HCT116 (cell line): ENCODE measurements at regions not wholly inside any gene's neighbourhood (a gene's known extent, or its start where the extent isn't known, plus 50 kb on each side); places are given as distances from the start of the nearest gene placed in this dataset.

ENCODE experiments used
- ATAC-seq: fragments of 200-7000 bp; cut with Tn5 transposase; 2 replicates; pipeline ENCODE4 v1.9.1; 2020; ENCODE audit warnings: mild to moderate bottlenecking, moderate library complexity
- BruUV-seq: library from RNA; stranded (reverse); fragments of 400-500 nt; replicated peaks from 2 replicates; lab custom pipeline; 2021; lab: Mats Ljungman, UMichigan
- CTCF ChIA-PET: fragments of 300-600 bp; sonication (Branson Sonifier 250); formaldehyde crosslinking; loops from one replicate; lab custom pipeline; 2021; ENCODE audit warnings: antibody characterized with exemption; lab: Charles Lee
- POLR2A ChIA-PET: fragments of 300-600, 350-600 bp; sonication (Branson Sonifier 250); formaldehyde crosslinking; loops from one replicate; lab custom pipeline; 2021; ENCODE audit warnings: antibody characterized with exemption; lab: Charles Lee
- RAD21 ChIA-PET, 2 experiments: fragments of 300-600 bp; sonication (Branson Sonifier 250); formaldehyde crosslinking; loops; one replicate each; lab custom pipeline; 2023; ENCODE audit warnings: low total read pairs in 2 of 2; ENCODE audit not compliant: uncharacterized antibody in 2 of 2, unreplicated experiment in 2 of 2, low non-redundant PET in 1 of 2; lab: Charles Lee
- DNase-seq: peaks from one replicate; pipeline ENCODE4 v3.0.0-alpha.2; 2010; ENCODE audit warnings: low read depth, low spot score
- H2AFZ ChIP-seq: fragments of 200-600 bp; shearing (Covaris generic), sonication (generic); 2 replicates; pipeline ENCODE4 v1.6.1; 2017; ENCODE audit warnings: low read depth, mixed run types, mixed read lengths, antibody characterized with exemption, low read length; ENCODE audit not compliant: poor library complexity, severe bottlenecking
- H3K27ac ChIP-seq: 2 replicates; pipeline ENCODE4 v1.5.1; 2012; ENCODE audit warnings: low read depth, low read length
- H3K27me3 ChIP-seq: fragments of 200-600 bp; sonication (generic); 2 replicates; pipeline ENCODE4 v1.6.1; 2016; ENCODE audit warnings: mixed run types, low read length, mixed read lengths; ENCODE audit not compliant: insufficient read depth
- H3K36me3 ChIP-seq, 2 experiments: fragments of 200-500 bp in 1 of 2; fragments of 200-600 bp in 1 of 2; sonication (Bioruptor generic) in 1 of 2; sonication (generic) in 1 of 2; 2 replicates each; pipeline versions ENCODE4 v1.5.1 to v1.6.1; 2014 to 2016; ENCODE audit warnings: low read length in 2 of 2, inconsistent platforms in 1 of 2, mixed read lengths in 1 of 2, mixed run types in 1 of 2; ENCODE audit not compliant: insufficient read depth in 2 of 2, control insufficient read depth in 1 of 2
- H3K4me1 ChIP-seq, 2 experiments: fragments of 200-600 bp in 1 of 2; sonication (generic) in 1 of 2; 2 replicates each; pipeline versions ENCODE4 v1.5.1 to v1.6.1; 2012 to 2017; ENCODE audit warnings: low read length in 2 of 2, inconsistent platforms in 1 of 2, mild to moderate bottlenecking in 1 of 2, mixed read lengths in 1 of 2, mixed run types in 1 of 2, moderate library complexity in 1 of 2; ENCODE audit not compliant: insufficient read depth in 2 of 2, control insufficient read depth in 1 of 2
- H3K4me2 ChIP-seq: fragments of 200-600 bp; sonication (generic); 2 replicates; pipeline ENCODE4 v1.6.1; 2017; ENCODE audit warnings: mixed run types, low read length, mixed read lengths
- H3K4me3 ChIP-seq, 2 experiments: fragments of 200-600 bp in 1 of 2; sonication (generic) in 1 of 2; replicated peaks in 1 of 2; 2 replicates each; pipeline ENCODE4 v1.5.1; 2011 to 2016; ENCODE audit warnings: low read length in 2 of 2, control low read depth in 1 of 2, low read depth in 1 of 2, mild to moderate bottlenecking in 1 of 2, mixed read lengths in 1 of 2, mixed run types in 1 of 2
- H3K79me2 ChIP-seq: fragments of 200-600 bp; sonication (generic); 2 replicates; pipeline ENCODE4 v1.6.1; 2017; ENCODE audit warnings: mild to moderate bottlenecking, mixed run types, low read length, moderate library complexity, mixed read lengths; ENCODE audit not compliant: insufficient read depth
- H3K9ac ChIP-seq: fragments of 200-600 bp; sonication (generic); 2 replicates; pipeline ENCODE4 v1.6.1; 2016; ENCODE audit warnings: low read length, mixed read lengths
- H3K9me2 ChIP-seq: fragments of 200-600 bp; sonication (generic), shearing (Covaris generic); 2 replicates; pipeline ENCODE4 v1.6.1; 2017; ENCODE audit warnings: mixed run types, mild to moderate bottlenecking, moderate library complexity; ENCODE audit not compliant: insufficient read depth
- H3K9me3 ChIP-seq, 2 experiments: fragments of 200-500 bp in 1 of 2; fragments of 200-600 bp in 1 of 2; sonication (Bioruptor generic) in 1 of 2; sonication (generic) in 1 of 2; 2 replicates each; pipeline ENCODE4 v1.6.1; 2014 to 2017; ENCODE audit warnings: low read length in 2 of 2, mixed read lengths in 2 of 2, inconsistent platforms in 1 of 2, low read depth in 1 of 2, mild to moderate bottlenecking in 1 of 2, mixed run types in 1 of 2, moderate library complexity in 1 of 2; ENCODE audit not compliant: control insufficient read depth in 1 of 2, insufficient read depth in 1 of 2
- H4K20me1 ChIP-seq: fragments of 200-600 bp; sonication (generic), shearing (Covaris generic); 2 replicates; pipeline ENCODE4 v1.6.1; 2017; ENCODE audit warnings: mixed run types, mild to moderate bottlenecking, moderate library complexity; ENCODE audit not compliant: insufficient read depth
- CEBPB ChIP-seq: IDR thresholded peaks from 2 replicates; pipeline ENCODE4 v1.6.1; 2012; ENCODE audit warnings: low read depth
- ELF1 ChIP-seq: IDR thresholded peaks from 2 replicates; pipeline ENCODE4 v1.6.1; 2012; ENCODE audit warnings: low read depth, borderline replicate concordance
- EZH2 ChIP-seq: fragments of 200-600 bp; sonication (generic); IDR thresholded peaks from 2 replicates; pipeline ENCODE4 v1.6.1; 2017; ENCODE audit warnings: antibody characterized with exemption, mixed run types
- EZH2phosphoT487 ChIP-seq: fragments of 200-600 bp; IDR thresholded peaks from 2 replicates; pipeline ENCODE4 v1.6.1; 2018; ENCODE audit warnings: antibody characterized with exemption, borderline replicate concordance
- FOSL1 ChIP-seq: IDR thresholded peaks from 2 replicates; pipeline ENCODE4 v1.6.1; 2012; ENCODE audit warnings: low read depth
- MAX ChIP-seq: IDR thresholded peaks from 2 replicates; pipeline ENCODE4 v1.6.1; 2012
- RAD21 ChIP-seq: IDR thresholded peaks from 2 replicates; pipeline ENCODE4 v1.6.1; 2012; ENCODE audit warnings: low read depth, mild to moderate bottlenecking
- SIN3A ChIP-seq: IDR thresholded peaks from 2 replicates; pipeline ENCODE4 v1.6.1; 2012; ENCODE audit warnings: low read depth
- YY1 ChIP-seq: IDR thresholded peaks from 2 replicates; pipeline ENCODE4 v1.6.1; 2011; ENCODE audit warnings: low read length, low read depth, moderate library complexity, mild to moderate bottlenecking; ENCODE audit not compliant: insufficient replicate concordance; ENCODE audit errors: extremely low read depth
- ZNF274 ChIP-seq: fragments of 200-500 bp; sonication (Bioruptor generic); IDR thresholded peaks from 2 replicates; pipeline ENCODE4 v1.6.1; 2014; ENCODE audit warnings: mild to moderate bottlenecking, low read depth, low read length, inconsistent platforms
- intact Hi-C: fragments of 100-400 bp; cut with micrococcal nuclease; formaldehyde crosslinking; loops from 2 replicates; pipeline ENCODE4 v1.10.0; 2022
- TF ChIP-seq, protein P1 (sequence below): IDR thresholded peaks from 2 replicates; pipeline ENCODE4 v1.6.1; 2011; ENCODE audit warnings: mild to moderate bottlenecking, low read length, moderate library complexity; ENCODE audit not compliant: insufficient replicate concordance; ENCODE audit errors: extremely low read depth
- TF ChIP-seq, protein P2 (sequence below): IDR thresholded peaks from 2 replicates; pipeline ENCODE4 v1.6.1; 2012
- TF ChIP-seq, protein P3 (sequence below), 3 experiments: fragments of 200-600 bp in 1 of 3; sonication (generic) in 1 of 3; IDR thresholded peaks in 2 of 3; conservative IDR thresholded peaks in 1 of 3; 2 replicates each; pipeline ENCODE4 v1.5.1; 2012 to 2017; ENCODE audit warnings: low read depth in 2 of 3, low read length in 2 of 3, antibody characterized with exemption in 1 of 3, borderline replicate concordance in 1 of 3, control low read depth in 1 of 3, mild to moderate bottlenecking in 1 of 3, mixed read lengths in 1 of 3, mixed run types in 1 of 3, moderate library complexity in 1 of 3; ENCODE audit not compliant: insufficient read depth in 1 of 3

- Histone ChIP-seq H3K36me3 (no peaks in the 10 kb centered on the region), H3K9me3 (no peaks in the 10 kb centered on the region), H3K9me2 (no peaks in the 10 kb centered on the region), H3K4me1 (no peaks in the 10 kb centered on the region), H4K20me1 (no peaks in the 10 kb centered on the region), H3K27ac (no peak overlapping the region), H3K4me2 (no peak overlapping the region), H3K79me2 (no peaks in the 10 kb centered on the region), H3K9ac (no peak overlapping the region), H2AFZ (no peak overlapping the region), H3K4me3 (no peak overlapping the region), H3K27me3 (peaks cover 54% of the 10 kb centered on the region)
- intact Hi-C loops = no loop called here
- ChIA-PET CTCF (no interaction called here), POLR2A (no interaction called here), RAD21 (no interaction called here)
- ATAC-seq (no peak), DNase-seq (no peak)
- BruUV-seq = no TSS peak
- TF ChIP-seq SIN3A = no peak
- no peak for TF ChIP-seq EZH2
- TF ChIP-seq RAD21 = no peak
- TF ChIP-seq ELF1 = no peak
Observed at GRCh38 chr15:68491415-68492106, 59.6 kb upstream of the ITGA11 start.

DNA sequence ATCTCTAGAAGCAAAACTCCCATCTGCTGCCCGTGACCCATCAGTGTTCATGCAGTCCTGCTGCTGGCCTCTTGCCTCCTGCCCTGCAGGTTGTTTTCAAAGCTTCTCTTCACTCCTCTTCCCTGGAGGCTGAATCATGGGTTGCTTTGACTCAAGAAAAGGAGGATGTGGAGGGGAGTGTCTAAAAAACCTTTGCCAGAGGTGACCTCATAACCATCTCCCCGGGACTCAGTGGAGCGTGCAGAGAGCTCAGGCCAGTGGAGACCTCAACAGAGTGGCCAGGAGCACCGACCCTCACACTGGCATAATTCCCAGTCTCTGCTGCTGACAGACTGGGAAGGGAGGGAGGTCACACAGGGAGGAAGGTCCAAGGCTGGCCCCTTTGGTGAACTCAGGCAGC, 60.9 kb upstream of the ITGA11 start:
- ATAC-seq (no peak), DNase-seq (no peak)
- Histone ChIP-seq H3K4me1 (no peaks in the 10 kb centered on the region), H3K27me3 (peaks cover 54% of the 10 kb centered on the region), H2AFZ (no peak overlapping the region), H3K79me2 (no peaks in the 10 kb centered on the region), H3K9ac (no peak overlapping the region), H3K36me3 (no peaks in the 10 kb centered on the region), H3K27ac (no peak overlapping the region), H3K4me3 (no peak overlapping the region), H3K4me2 (no peak overlapping the region), H4K20me1 (no peaks in the 10 kb centered on the region), H3K9me3 (no peaks in the 10 kb centered on the region), H3K9me2 (no peaks in the 10 kb centered on the region)
- no TSS peak for BruUV-seq
- ChIA-PET CTCF (no interaction called here), RAD21 (no interaction called here), POLR2A (no interaction called here)
- intact Hi-C loops = no loop called here
- TF ChIP-seq, protein P1, sequence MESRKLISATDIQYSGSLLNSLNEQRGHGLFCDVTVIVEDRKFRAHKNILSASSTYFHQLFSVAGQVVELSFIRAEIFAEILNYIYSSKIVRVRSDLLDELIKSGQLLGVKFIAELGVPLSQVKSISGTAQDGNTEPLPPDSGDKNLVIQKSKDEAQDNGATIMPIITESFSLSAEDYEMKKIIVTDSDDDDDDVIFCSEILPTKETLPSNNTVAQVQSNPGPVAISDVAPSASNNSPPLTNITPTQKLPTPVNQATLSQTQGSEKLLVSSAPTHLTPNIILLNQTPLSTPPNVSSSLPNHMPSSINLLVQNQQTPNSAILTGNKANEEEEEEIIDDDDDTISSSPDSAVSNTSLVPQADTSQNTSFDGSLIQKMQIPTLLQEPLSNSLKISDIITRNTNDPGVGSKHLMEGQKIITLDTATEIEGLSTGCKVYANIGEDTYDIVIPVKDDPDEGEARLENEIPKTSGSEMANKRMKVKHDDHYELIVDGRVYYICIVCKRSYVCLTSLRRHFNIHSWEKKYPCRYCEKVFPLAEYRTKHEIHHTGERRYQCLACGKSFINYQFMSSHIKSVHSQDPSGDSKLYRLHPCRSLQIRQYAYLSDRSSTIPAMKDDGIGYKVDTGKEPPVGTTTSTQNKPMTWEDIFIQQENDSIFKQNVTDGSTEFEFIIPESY = no peak
- TF ChIP-seq YY1 (no peak), MAX (no peak), CEBPB (no peak), ELF1 (no peak), RAD21 (no peak), SIN3A (no peak), EZH2phosphoT487 (no peak), ZNF274 (no peak), FOSL1 (no peak)
- TF ChIP-seq, protein P2, sequence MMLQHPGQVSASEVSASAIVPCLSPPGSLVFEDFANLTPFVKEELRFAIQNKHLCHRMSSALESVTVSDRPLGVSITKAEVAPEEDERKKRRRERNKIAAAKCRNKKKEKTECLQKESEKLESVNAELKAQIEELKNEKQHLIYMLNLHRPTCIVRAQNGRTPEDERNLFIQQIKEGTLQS = no peak
- TF ChIP-seq, protein P3, sequence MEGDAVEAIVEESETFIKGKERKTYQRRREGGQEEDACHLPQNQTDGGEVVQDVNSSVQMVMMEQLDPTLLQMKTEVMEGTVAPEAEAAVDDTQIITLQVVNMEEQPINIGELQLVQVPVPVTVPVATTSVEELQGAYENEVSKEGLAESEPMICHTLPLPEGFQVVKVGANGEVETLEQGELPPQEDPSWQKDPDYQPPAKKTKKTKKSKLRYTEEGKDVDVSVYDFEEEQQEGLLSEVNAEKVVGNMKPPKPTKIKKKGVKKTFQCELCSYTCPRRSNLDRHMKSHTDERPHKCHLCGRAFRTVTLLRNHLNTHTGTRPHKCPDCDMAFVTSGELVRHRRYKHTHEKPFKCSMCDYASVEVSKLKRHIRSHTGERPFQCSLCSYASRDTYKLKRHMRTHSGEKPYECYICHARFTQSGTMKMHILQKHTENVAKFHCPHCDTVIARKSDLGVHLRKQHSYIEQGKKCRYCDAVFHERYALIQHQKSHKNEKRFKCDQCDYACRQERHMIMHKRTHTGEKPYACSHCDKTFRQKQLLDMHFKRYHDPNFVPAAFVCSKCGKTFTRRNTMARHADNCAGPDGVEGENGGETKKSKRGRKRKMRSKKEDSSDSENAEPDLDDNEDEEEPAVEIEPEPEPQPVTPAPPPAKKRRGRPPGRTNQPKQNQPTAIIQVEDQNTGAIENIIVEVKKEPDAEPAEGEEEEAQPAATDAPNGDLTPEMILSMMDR (IDR thresholded peaks at IDR 0.05 in 2 of 3, conservative IDR thresholded peaks at IDR 0.05 in 1 of 3; ENCODE audit: borderline replicate concordance in 1 of 3, insufficient read depth in 1 of 3, low read depth in 2 of 3, low read length in 2 of 3) = no peak
